HPDE6-E6E7 (cell line): ENCODE measurements at regions not wholly inside any gene's neighbourhood (a gene's known extent, or its start where the extent isn't known, plus 50 kb on each side); places are given as distances from the start of the nearest gene placed in this dataset.

ENCODE experiments used
- DNase-seq: peaks from one replicate; pipeline ENCODE4 v3.0.0; 2011; ENCODE audit warnings: missing footprints; ENCODE audit errors: extremely low spot score

DNA sequence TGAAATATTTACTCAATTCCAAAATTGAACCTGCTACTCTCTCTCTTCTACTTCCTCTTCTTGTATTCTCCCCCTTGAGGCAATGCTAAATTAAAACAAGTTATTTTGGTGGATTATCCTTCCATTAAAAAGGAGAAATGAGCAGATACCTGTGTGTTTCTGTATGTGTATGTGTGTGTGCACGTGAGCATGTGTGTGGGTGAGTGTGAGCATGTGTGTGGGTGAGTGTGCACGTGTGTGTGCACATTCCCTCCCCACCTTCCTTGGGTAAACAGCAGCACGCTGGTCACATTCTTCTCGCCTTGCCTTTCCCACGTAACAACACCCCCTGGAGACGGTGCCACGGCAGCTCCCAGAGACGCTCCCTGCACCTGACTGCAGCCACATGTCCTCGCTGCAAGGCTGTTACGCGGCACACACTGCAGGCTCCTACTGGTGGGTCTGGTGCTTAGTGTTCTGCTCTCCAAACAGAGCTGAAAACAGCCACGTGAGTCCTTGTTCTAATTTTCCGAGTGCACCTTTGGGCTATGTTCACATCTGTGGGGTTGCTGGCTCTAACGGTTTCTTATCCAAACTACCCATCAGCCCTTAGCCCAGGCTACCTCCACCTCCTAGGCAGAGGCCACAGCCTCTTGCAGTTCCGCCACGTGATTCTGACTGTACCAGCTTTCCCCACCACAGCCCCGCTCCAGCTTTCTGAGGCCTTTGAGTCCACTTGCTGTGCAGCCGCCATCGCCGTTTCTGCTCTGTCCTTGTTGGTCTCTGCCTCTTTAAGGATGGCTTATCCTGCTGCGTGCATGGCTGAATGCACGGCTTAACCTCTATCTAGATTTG, 123.4 kb downstream of the CTTN start:
- no peak for DNase-seq

DNA sequence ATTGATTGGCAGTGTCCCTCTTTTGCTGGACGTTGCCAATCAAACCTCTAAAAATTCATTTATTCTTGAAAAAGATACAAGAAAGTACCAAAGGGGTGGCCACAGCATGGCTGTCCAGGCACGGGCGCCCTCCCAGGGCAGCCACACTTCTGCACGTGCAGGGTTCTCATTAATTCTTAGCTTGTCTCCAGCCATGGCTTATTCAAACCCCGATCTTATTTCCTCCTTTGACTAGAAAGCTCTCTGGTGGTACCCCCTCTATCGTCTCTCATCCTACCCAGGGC, 123.9 kb downstream of the CTTN start:
- no peak for DNase-seq

- no peak for DNase-seq
Observed at GRCh38 chr11:70522593-70523311, 124.4 kb downstream of the CTTN start.

DNA sequence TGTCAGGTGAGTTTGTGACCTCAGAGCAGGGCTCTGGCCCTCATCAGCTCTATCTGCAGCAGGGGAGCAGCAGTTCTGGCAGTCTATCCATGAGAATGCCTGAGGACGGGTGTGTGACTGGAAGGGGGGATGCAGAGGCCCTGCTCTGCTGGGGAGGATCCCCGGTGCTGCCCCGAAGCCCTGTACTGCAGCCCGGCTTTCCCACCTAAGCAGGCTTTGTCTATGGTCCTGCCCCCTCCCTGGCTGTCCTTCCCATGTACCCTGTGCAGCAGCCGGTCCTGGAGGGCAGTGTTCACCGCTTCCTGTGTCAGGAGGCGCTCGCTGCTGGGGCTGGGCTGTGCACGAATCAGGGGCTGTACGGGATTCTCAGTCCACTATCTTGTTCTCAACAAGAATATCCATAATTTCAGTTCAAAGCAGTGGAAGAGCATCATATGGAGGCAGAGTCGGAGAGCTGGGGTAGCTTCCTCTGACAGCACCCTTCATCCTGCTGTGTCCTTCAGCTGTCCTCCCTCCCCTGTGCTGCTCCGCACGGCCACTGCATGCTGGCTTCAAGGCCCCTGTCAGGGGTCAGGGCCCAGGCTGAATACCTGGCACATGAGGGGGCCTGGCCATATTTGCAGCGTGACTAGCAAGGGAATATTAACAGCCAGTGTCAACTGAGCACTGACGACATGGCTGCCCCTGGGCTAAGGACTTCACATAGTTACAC, 125.2 kb downstream of the CTTN start:
- DNase-seq: no peak

- DNase-seq: no peak
Observed at GRCh38 chr11:70524096-70524922, 126.0 kb downstream of the CTTN start.

- DNase-seq: no peak
Observed at GRCh38 chr11:70525006-70525405, 126.7 kb downstream of the CTTN start.

DNA sequence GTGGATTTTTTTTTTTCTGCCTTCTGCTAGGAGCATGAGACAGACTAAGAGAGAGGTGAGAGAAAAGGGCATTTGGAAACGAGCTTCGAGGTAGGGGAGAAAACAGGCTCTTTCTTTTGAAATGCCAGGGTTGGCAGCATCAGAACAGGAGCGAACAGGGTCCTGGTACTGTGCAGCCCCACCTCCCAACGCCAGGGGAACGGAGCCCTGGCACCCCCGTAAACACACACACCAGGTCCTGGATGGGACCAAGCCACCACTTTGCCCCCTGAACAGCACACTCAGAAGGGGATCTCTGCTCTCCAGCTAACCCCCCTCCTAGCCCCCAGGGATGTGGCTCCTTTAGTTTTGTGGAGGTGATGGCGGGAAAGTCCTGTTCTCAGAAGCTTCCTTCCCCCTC, 127.1 kb downstream of the CTTN start:
- no peak for DNase-seq

GRCh38 chr11:70526116-70527045, 128.1 kb downstream of the CTTN start:
- DNase-seq: no peak

GRCh38 chr11:70527046-70527395, 128.7 kb downstream of the CTTN start:
- DNase-seq: no peak

DNA sequence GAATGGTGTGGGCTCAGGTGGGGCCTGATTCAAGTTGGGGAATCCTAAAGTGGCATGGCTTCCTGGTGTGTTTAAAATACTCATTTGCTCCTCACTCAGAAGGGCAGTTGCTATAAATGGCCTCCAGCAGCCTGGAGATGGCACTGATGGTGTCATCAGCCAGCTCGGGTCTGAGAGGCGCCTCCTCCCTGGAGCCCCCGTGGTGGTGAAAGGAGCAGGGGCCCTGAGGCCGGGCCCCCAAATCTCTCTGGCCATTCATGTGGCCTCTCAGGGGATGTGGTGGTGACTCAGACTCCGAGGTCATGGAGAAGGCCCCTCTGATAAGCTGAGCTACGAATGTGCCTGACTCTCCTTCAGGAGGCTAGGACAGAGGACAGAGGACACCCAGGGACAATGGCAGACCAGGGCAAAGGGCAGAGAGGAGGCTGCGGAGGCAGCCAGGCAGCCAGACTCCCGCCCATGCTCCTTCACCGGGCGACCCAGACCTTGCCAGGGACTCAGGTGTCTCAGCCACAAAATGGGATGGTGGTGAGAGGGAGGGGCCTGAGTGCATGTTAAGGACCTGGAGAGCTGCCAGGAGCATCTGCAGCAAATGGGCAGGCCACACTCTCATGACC, 129.2 kb downstream of the CTTN start:
- DNase-seq: no peak

DNA sequence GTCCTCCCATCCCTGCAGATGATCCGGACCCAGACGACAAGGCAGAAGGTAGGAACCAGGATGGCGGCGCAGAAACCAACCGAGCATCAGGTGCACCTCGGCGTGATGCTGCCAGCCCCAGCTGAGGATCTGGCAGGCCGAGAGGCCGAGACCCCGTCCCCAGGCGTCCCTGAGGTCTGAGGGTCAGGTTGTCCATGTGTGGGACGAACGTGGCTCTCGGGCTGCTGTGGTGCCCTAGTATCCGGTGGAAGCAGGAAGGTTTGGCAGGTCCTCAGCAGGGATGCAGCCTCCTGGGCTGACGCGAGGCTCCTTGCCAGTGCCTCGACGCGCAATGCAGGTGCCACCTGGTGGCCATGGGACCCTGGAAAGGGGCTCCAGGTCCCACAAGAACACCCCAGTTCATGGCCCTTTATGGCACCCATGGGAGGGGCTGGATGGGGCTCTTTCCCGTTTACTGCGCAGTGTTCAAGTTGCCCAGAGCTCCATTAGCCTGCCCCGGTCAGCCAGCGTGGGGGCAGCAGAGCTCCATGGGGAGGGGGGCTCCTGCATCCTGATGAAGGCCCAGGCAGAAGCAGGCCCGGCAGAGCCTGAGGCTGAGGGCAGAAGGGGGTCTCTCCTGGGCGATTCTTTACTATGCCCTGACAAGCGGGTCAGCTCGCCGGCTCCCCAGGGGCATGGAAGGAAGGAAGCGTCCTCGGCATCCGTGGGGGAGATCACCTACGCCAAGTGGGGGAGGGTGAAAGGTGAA, 129.9 kb downstream of the CTTN start:
- DNase-seq: no peak

DNA sequence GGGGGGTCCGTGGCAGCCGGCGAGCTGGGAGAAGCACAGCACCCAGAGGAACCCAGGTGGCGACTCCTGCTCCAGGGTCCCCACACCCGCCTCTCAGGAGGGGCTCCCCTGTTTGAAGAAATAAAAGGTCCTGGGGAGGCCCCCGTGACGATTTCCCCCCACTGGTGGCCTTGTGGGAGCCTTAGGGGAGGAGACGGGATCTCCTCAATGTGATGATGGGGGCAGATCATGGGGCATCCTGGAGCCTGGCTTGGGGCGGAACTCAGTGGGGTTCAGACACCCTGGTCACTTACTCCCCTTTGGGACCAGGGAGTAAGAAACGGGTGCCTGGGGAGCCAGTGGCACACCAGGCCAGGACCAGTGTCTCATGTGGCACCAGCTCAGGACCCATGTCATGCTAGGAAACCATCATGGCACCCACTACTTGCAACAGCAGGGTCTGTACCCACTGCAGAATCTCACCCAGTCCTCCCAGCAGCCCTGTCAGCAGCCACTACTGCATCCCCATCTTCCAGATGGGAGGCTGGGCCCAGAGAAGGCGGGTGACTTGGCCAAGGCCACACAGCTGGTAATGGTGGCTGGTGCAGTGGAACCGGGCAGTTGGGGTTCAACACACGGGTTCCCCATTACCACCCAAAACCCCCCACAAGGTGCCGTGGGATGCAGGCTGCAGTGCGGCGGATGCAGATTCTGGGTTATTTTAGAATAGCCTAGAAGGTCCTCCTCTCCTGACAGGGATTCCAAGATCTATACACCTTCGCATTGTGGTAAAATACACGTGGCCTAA, 130.7 kb downstream of the CTTN start:
- DNase-seq: no peak

GRCh38 chr11:70530010-70530409, 131.7 kb downstream of the CTTN start:
- DNase-seq: no peak

GRCh38 chr11:70530629-70531185, 132.4 kb downstream of the CTTN start:
- DNase-seq: no peak

DNA sequence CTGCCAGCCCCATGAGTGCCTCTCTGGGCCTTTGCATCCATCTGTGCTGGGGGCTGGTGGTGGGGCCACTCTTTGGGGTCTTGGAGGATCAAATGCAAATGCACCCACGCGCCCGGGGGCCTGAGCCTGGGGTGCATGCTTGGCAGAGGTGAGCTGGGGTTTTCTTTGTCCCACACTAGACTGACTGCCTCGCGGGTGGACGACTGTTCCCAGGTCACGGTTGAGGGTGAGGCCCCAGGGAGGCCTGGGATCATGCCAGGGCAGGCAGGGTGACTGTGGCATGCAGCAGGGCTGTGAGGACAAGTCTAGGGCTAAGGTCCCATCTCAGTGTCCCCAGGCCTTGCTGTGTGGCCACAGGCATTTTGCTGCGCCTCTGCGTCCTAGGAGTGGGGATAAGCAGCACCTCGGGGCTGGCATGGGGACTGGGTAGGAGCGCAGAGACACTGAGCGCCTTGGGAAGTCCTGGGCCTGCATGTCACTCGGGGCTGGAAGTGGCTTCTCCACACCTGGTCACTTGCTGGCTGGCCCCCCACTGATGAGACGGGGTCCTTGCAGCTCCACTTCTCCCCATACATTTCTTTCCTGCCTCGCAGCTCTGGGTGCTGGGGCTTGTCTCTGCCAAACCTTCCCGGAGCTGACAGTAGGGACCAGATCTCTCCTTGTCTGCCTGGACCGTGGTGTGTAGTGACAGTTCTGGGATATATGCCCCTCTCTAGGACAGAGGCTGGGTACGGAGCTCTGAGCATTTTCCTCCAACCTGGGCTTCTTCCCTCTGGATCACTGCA, 133.1 kb downstream of the CTTN start:
- no peak for DNase-seq

DNA sequence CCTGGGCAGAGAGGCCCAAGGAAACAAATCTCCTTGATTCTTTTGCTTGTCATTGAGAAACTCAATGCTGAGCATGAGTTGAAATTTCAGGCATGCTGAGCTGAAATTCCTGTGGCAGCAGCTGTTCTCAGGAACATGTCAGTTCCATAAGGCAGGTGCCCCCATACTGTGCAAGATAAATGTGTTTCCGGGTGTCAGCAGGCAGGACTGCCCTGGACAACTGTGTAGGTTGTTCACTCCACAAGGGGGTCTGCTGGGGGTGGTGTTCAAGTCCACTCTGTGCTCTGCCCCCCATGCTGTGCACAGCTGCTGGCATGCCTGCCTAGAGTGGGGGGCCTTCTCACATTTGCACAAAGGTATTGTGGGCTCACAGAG, 133.7 kb downstream of the CTTN start:
- DNase-seq: no peak

DNA sequence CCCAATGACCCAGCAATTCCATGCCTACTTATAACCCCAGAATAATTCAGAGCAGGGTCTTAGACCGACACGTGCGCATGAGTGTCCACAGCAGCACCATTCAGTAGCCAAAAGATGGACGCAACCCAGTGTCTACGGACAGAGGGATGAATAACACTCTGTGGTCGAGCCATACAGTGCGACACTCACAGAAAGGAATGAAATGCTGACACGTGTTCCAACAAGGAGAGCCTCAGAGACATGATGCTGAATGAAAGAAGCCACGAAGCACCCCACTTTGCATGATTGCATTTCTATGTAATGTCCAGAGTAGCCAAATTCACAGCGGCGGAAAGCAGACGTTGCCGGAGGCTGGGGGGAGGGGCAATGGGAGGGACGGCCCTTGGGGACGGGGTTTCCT, 134.4 kb downstream of the CTTN start:
- DNase-seq: no peak
